GM12874 (cell line): ENCODE measurements at regions not wholly inside any gene's neighbourhood (a gene's known extent, or its start where the extent isn't known, plus 50 kb on each side); places are given as distances from the start of the nearest gene placed in this dataset.

Source experiments
- TF ChIP-seq, protein P1 (sequence below): IDR thresholded peaks from 2 replicates; pipeline ENCODE4 v1.5.1; 2011; ENCODE audit warnings: low read depth, mild to moderate bottlenecking, control low read depth, low read length, moderate library complexity; ENCODE audit not compliant: insufficient read depth

DNA sequence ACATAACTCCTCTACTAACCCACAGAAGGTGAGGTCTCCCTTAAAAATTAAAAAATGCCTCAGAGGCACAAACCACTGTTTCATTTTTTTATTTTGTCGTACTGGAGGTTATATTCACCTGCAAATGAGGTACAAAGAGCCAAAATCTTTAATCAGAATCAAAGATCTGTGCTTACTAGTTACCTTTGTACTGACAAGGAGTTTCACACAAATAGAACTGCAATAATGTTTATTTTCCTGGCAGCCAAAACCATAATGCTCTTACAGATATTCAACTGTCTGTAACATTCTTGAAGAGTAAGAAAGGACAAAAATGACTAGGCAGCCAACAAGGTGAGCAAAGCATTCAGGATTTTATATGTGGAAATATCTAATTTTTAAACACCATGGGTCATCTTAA, 105.1 kb upstream of the NOL4 start:
- TF ChIP-seq, protein P1, sequence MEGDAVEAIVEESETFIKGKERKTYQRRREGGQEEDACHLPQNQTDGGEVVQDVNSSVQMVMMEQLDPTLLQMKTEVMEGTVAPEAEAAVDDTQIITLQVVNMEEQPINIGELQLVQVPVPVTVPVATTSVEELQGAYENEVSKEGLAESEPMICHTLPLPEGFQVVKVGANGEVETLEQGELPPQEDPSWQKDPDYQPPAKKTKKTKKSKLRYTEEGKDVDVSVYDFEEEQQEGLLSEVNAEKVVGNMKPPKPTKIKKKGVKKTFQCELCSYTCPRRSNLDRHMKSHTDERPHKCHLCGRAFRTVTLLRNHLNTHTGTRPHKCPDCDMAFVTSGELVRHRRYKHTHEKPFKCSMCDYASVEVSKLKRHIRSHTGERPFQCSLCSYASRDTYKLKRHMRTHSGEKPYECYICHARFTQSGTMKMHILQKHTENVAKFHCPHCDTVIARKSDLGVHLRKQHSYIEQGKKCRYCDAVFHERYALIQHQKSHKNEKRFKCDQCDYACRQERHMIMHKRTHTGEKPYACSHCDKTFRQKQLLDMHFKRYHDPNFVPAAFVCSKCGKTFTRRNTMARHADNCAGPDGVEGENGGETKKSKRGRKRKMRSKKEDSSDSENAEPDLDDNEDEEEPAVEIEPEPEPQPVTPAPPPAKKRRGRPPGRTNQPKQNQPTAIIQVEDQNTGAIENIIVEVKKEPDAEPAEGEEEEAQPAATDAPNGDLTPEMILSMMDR = no peak

DNA sequence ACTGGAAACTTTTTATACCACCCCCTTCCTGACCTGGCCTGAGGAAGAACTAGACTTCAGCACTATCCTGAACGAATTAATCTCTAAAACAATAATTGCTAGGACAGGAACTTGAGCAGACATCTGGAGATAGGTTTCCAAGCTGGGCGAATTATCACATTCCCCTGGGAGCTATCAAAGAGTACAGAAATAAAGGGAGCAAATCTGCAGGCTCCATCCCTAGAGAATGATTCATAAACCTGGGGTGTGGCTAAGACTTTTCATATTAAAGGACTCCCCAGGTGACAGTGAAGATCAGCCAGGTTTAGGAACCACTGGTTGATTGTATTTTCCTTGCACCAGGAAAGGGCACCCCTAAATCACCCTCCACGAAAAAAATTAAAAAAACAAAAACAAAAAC, 105.6 kb upstream of the NOL4 start:
- TF ChIP-seq, protein P1 = no peak

DNA sequence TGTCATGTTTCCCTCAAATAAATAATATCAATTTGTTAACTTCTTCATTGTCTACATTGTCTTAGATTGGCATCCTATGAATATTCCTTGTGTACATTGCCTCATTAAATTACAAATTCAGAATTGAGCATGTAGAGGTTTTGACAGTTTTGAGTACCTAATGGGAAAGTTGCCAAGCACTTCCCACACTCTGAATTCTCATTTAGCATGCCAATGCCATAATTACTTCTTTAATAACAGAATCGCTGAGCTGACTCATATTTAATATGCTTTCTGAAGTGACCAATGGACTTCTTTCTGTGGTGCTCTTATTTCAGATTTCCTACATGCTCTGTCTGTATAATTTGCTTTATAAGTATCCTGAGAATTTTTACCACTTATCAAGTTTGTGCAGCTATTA, 114.4 kb upstream of the NOL4 start:
- TF ChIP-seq, protein P1 = no peak

DNA sequence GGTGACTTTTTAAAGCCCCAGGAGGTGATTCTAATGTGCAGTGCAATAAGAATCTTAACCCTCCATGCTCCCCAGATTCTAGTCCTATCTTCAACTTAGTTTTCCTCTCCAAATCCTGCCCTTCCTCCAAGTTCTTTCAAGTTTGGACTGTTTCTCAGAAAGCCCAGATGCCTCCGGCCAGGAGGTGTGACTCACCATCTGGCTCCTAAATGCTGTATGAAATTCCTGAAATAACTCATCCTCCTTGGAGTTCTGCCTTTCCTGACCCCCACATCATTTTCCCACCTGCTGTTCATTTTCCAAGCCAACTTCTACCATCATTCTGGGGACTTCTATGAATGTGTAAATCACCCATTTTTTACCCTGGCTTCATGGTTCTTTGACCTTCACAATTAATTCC, 118.2 kb upstream of the NOL4 start:
- TF ChIP-seq, protein P1 = no peak

DNA sequence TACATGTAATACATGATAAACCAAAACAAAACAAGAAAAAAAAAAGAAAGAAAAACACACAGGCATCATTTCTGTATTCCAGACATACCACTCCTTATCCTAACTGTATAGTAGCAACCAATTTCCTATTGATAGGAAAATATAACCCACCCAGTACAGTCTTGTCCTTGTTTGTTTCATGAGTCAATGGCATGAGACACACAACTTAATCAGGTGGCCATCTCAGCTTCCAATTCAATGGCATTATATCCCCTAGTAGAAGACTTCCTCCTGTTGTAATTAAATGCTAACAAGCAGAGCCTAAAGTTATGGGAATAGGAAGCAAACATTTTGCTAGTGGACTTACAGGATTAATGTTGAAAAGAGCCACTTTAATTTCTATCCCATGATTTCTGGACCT, 121.0 kb upstream of the NOL4 start:
- TF ChIP-seq, protein P1 = no peak

DNA sequence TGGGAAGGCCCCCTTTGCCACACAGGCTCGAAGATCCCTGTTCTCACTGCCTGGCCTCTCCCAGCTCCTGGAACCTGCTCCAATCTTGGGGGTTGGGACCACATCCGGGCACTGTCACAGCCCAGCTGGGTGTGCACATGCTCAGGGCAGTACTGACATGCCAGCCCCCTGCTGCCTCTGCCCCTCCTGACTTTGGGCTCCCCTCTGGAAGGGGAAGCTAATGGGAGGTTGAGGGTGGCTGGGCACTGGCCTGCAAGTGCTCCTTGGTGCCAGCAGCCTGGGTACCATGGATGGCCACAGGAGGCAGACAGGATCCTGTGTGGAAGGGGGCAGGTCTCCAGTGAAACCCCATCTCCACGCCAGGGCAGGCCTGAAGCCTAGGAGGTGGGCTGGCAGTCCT, 126.1 kb upstream of the NOL4 start:
- TF ChIP-seq, protein P1 = no peak

DNA sequence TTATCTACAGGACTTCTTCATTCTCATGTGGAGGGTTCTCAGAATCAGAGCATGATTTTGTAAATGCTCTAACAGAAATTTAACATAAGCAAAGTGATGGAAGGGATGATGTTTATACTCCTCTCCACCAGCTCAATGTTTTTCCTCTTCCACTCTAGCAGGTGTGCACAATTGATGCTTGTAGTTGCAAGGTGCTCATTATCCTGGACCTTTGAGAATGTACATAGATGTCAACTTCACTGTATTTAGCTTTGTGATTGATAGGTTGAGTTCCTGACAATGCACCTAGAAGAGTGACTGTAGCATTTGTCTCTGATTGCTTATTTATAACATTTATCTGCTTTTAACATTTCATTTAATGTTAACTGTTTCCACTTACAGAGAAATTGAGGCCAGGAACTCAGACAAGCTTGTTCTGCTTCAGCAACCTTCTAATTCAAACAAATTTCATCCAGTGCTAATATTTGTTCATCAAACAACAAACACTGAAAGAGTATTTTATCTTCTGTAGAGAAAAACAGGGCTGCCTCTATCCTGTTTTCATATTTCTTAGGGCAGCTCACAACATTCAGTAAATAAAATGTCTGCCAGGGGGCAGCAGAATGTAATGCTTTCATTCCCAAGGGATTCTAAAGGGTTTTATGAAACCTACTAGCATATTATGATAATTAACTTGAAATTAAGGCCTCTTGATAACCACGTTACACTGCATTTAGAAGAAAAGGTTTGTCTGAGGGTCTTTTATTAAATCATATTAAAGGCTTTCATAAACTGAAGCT, 127.9 kb upstream of the NOL4 start:
- TF ChIP-seq, protein P1 = no peak

DNA sequence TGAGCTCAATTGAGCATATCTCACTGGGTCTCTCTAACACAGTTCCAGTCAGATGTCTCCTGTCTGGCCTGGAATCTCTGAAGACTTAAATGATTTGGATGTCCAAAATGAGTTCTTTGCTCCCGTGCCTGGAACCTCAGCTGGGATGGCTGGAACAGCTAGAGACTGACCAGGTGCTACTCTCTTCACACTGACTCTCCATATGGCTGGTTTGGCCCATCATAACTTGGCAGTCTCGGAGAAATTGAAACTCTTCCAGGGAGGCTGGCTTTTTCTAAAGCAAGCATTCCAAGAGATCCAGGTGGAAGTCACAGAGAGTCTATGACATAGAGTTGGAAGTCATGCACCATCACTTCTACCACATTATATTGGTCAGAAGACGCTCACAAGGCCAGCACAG, 129.6 kb upstream of the NOL4 start:
- TF ChIP-seq, protein P1 = no peak
